ENCODE measurements at regions not wholly inside any gene's neighbourhood (a gene's known extent, or its start where the extent isn't known, plus 50 kb on each side); places are given as distances from the start of the nearest gene placed in this dataset.

DNA sequence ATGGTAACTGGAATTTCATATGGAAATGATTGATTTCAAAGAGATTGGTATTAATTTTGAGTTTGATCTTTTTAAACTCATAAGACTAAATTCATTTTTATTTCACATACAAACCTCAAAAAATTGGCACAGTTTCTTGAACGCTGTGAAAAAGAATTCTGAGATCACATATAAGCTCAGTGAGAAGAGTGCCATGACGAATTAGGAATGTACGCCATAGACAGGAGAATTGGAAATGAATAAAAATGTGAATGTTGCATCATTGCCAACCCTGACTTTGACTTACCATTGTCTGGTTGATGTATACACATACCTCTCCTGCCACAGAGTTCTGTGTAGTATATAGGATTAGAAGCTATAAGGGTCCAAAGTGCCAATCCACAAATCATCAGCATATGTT, 290.4 kb upstream of the ZC3H15 start:
- intact Hi-C loops (cut with DNase I; ENCODE audit: low total_unique reads), result no loop called here
- TF ChIP-seq, protein P1, sequence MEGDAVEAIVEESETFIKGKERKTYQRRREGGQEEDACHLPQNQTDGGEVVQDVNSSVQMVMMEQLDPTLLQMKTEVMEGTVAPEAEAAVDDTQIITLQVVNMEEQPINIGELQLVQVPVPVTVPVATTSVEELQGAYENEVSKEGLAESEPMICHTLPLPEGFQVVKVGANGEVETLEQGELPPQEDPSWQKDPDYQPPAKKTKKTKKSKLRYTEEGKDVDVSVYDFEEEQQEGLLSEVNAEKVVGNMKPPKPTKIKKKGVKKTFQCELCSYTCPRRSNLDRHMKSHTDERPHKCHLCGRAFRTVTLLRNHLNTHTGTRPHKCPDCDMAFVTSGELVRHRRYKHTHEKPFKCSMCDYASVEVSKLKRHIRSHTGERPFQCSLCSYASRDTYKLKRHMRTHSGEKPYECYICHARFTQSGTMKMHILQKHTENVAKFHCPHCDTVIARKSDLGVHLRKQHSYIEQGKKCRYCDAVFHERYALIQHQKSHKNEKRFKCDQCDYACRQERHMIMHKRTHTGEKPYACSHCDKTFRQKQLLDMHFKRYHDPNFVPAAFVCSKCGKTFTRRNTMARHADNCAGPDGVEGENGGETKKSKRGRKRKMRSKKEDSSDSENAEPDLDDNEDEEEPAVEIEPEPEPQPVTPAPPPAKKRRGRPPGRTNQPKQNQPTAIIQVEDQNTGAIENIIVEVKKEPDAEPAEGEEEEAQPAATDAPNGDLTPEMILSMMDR (IDR thresholded peaks at IDR 0.05), result no peak
- TF ChIP-seq POLR2AphosphoS5 (IDR thresholded peaks at IDR 0.05) (no peak), EP300 (IDR thresholded peaks at IDR 0.05) (no peak), POLR2A (IDR thresholded peaks at IDR 0.05) (no peak)

DNA sequence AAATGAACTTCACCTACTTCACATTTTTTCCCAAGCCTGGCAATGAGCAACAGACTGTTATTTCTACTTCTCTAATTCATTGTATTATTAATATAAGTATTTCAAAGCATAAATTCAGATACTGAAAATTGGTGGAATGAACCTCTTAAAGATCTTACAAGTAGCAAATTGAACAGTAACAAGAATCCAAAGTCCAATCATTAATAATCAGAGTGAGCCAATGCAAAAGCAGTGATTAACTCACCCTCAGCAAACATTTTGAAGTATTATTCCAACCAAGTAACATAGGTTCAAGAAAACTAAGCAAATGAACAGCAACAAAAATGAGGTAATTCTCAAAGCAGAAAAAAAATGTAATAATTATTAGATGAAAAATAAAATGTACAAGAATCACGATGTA, 288.1 kb upstream of the ZC3H15 start:
- no peak overlapping the region for H3K4me3 ChIP-seq
- TF ChIP-seq EP300 (IDR thresholded peaks at IDR 0.05) (no peak), POLR2AphosphoS5 (IDR thresholded peaks at IDR 0.05) (no peak), POLR2A (IDR thresholded peaks at IDR 0.05) (no peak)
- TF ChIP-seq, protein P1 (IDR thresholded peaks at IDR 0.05), result no peak
- H3K4me1 ChIP-seq, result no peaks in the 10 kb centered on the region
- DNase-seq, result no peak
- no peaks in the 10 kb centered on the region for H3K27me3 ChIP-seq
- no peak overlapping the region for H3K27ac ChIP-seq
- intact Hi-C loops (cut with DNase I; ENCODE audit: low total_unique reads), result no loop called here
- H3K36me3 ChIP-seq, result no peaks in the 10 kb centered on the region
- WGBS, 5 donors, result 82 to 94% (median 91%) methylated on average over 1 of the region's 1 CpG
- H3K9me3 ChIP-seq, result no peaks in the 10 kb centered on the region

More for the DNA sequence above, 290.4 kb upstream of the ZC3H15 start:
- no peaks in the 10 kb centered on the region for H3K36me3 ChIP-seq
- H3K27me3 ChIP-seq, result no peaks in the 10 kb centered on the region
- no peak overlapping the region for H3K4me3 ChIP-seq
- no peaks in the 10 kb centered on the region for H3K4me1 ChIP-seq
- H3K9me3 ChIP-seq, result no peaks in the 10 kb centered on the region
- 90 to 98% (median 95%) methylated on average over 3 of the region's 3 CpGs for WGBS, 5 donors
- no peak for DNase-seq
- H3K27ac ChIP-seq, result no peak overlapping the region

DNA sequence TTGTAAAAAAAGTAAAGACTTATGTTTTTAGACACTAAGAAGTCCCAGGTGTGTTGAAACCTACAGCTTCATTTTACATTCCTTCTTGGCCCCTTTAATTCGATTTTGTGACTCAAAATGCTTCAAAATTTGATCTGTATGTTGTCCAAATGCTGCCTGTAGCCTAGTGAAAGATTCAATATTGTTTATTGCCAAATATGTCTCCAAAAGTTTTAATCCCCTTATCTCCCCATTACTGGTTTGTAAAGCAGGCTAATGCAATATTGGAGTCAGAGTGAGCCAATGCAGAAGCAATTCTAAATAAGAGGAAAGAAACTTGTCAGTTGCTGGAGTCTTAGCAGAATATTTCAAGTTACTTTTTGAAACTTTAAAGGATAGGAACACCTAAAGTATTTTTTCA, 287.0 kb upstream of the ZC3H15 start:
- Histone ChIP-seq H3K4me1 (no peaks in the 10 kb centered on the region), H3K4me3 (no peak overlapping the region), H3K9me3 (no peaks in the 10 kb centered on the region), H3K27me3 (no peaks in the 10 kb centered on the region), H3K27ac (no peak overlapping the region), H3K36me3 (no peaks in the 10 kb centered on the region)
- DNase-seq, result no peak
- no peak for TF ChIP-seq POLR2A (IDR thresholded peaks at IDR 0.05)
- TF ChIP-seq, protein P1 (IDR thresholded peaks at IDR 0.05), result no peak
- no peak for TF ChIP-seq POLR2AphosphoS5 (IDR thresholded peaks at IDR 0.05)
- no peak for TF ChIP-seq EP300 (IDR thresholded peaks at IDR 0.05)
- 65 to 77% (median 70%) methylated on average over 1 of the region's 1 CpG for WGBS, 5 donors
- intact Hi-C loops (cut with DNase I; ENCODE audit: low total_unique reads), result no loop called here

DNA sequence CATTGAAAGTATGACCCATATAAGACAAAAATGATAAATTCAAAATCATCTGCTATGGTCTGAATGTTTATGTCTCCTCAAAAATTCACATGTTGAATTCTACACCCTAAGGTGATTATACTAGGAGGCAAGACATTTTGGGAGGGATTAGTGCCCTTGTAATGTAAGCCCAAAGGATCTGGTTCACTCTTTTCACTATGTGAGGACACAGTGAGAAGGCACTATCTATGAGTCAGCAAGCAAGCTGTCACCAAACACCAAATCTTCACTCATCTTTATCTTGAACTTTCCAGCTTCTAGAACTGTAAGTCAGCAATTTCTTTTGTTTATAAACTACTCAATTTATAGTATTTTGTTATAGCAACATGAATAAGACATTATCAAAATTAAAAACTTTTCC, 284.7 kb upstream of the ZC3H15 start:
- no peak for TF ChIP-seq POLR2AphosphoS5 (IDR thresholded peaks at IDR 0.05)
- TF ChIP-seq, protein P1 (IDR thresholded peaks at IDR 0.05), result no peak
- TF ChIP-seq POLR2A (IDR thresholded peaks at IDR 0.05), result no peak
- no peak for TF ChIP-seq EP300 (IDR thresholded peaks at IDR 0.05)
- Histone ChIP-seq H3K9me3 (no peaks in the 10 kb centered on the region), H3K4me3 (no peak overlapping the region), H3K4me1 (no peaks in the 10 kb centered on the region), H3K36me3 (no peaks in the 10 kb centered on the region), H3K27me3 (no peaks in the 10 kb centered on the region), H3K27ac (no peak overlapping the region)
- no peak for DNase-seq
- intact Hi-C loops (cut with DNase I; ENCODE audit: low total_unique reads), result no loop called here
